Kasumi-1 (cell line): ENCODE measurements at regions not wholly inside any gene's neighbourhood (a gene's known extent, or its start where the extent isn't known, plus 50 kb on each side); places are given as distances from the start of the nearest gene placed in this dataset.

Experiments used
- DNase-seq, 2 experiments: peaks; one replicate each; lab custom pipeline; 2025; lab: John Stamatoyannopoulos, UW

DNA sequence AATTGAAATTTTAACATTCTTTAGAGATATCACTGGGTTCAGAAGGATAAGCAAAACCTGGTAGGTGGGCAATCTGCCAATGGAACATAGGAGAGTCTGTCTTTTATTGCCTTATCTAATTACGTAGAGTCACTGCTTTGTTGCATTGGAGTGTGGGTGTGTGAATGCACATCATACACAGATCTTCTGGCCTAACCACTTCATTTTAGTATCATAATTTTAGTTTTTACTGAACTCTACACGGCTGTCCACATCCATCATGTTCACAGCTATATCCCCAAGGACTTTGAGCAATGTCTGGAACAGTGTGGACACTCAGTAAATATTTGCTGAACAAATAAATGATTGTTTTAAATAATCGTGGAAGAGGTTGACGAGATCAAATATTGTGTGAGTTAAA, 104.6 kb upstream of the AKIRIN2 start:
- no peak for DNase-seq

DNA sequence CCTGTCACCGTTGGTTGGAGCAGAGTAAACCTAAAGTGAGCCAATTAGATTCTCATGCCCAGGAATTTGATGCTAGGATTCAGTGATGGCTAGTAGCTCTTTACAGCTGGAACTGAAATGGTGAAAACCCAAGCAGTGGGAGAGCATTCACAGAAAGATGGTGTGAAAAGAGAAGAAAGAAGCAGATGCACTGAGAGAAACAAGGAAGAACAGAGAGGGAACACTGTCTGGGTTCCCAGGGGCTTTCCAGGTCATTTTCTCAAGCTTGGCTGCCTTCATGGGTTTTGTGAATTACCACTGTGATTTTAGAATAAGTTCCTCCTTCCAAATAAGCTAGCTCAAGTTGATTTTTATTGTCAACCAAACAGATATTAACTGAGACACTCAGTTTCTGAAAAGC, 104.1 kb upstream of the AKIRIN2 start:
- no peak for DNase-seq

DNA sequence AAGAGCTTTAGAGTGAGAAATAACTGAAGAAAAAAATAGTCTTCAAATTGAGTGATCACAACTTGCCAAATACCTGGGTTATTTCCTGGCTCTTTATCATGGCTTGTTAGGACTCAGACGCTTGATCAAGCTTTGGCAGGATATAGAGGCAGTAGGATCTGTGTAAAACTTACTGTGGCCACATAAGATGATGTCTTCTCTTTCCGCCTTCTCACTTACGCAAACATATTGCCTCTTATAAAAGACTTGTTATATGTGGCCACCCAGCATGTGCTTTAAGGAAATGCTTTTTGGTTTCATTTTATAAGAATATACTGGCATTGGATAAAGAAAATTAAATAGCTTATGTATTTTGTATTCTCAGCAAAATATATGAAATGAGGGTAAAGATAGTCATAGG, 101.8 kb upstream of the AKIRIN2 start:
- no peak for DNase-seq

DNA sequence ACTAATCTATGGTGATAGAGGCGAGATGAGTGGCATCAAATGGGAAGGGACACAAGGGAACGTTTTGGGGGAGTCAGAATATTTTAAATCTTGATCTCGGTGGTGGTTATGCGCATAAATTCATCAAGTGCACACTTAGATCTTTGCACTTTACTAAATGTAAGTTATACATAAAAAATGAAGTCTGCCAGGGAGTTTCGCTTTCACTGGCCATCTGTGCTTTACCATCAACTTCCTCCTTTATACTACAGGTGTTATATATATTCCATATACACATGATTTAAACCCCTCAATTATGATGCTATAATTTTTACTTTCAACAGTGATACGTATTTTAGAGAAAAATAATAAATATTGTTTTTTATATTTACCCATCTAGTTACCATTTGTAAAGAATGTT, 97.6 kb upstream of the AKIRIN2 start:
- no peak for DNase-seq

DNA sequence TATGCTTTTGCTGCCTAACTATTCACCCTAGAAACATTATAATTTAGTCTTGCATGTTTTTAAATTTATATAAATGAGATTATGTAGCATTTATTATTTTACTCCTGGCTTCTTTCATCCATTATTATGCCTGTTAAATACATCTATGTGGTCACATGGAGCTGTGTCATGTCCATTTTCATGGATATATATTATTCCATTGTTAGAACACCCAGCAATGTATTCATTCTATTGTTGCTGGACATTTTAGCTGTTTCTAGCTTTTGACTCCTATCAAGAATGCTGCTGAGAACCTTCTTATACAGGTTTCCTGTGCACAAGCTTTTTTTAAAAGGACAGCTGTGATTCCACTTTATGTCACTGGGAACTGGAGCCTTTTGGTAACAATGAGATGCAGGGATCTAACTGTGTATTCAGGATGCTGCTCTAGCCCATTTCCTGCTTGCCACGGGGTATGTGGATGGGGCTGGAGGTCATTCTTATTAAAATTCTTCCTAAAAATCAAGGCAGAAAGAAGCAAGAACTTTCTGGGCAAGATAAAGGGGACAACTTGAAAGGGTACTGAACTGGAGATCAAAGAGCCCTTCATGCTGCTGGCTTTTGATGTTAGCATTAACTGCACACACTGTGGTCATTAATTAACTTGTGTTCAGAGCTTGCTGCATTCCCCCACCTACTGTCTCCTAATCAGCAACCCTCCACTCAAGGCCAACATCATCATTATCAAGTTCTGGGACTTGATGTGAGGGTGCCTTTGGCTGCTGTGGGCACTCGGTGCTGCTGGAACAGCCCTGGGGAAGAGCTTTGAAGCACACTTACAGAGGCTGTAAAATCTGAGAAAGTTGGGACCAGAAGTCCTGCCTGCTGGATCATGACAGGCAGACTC, 96.6 kb upstream of the AKIRIN2 start:
- no peak for DNase-seq

DNA sequence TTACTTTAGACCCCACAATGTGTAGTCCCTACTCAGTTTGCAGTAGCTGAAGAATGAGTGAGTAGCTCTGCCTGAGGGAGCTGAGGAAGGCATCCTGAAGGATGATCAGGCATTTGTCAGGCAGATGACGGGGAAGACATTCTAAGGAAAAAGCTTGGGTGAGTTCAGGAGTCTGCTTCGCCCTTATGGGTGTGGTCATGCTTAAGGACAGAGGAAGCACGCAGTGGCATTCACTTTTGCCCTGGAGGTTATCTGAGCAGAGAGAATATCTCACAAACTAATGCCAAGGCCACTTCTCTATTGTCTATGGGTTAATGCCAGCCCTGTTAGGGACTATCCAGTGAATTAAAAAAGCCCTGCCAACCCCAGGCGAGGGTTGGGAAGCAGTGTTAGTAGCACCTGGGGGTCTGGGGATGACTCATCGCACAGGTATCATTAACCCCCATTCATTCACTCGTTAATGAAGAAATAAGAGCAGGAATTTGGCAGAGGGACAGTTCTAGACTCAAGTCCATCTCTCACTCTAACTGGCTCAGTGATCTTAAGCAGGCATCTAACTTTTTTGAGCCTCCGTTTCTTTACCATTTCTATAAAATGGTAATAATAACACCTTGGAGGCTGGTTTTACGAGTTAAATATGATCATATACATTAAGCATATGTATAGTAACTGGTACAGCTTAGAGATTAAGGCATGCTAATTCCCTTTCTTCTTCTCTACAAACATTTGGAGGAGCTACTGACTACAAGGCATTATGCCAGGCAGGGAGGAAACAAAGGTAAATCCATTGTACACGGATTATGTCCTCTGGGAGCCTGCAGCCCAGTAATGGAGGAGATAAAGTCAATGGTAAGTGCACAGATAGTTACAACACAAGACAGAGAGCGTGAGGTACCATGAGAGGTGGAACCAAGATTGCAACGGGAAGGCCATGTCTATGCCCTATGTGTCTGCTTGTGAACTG, 93.2 kb upstream of the AKIRIN2 start:
- no peak for DNase-seq

DNA sequence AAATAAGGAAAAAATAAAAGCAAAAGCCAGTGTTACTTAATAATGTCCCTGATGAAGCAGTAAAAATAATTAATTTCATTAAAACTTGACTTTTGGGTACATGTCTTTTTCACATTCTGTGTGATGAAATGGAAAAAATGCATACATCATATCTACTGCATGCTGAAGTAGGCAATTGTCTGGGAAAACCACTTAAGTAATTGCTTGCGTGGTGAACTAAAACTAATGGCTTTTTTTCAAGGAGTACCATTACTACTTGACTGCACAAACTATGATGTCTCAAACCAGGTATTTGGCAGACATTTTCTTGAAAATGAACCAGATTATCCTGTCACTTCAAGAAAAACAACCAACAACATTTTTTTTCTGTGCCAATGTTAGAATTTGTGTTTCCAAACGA, 91.3 kb upstream of the AKIRIN2 start:
- no peak for DNase-seq

DNA sequence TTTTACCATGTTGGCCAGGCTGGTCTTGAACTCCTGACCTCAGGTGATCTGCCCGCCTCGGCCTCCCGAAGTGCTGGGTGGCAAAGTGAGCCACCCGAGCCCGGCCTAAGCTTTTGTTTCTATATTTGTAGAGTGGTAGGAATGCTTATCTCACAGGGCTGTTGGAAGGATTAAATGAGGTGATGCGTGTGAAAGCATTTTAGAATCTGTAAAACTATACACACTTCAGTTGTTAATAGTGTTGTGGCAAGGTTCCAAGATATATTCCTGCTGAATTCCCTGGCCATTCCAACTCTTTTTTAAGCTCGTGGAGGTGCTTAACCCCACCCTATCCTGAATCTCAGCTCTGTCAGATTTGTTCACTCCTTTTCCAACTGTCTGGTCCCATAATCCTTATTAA, 89.9 kb upstream of the AKIRIN2 start:
- no peak for DNase-seq

DNA sequence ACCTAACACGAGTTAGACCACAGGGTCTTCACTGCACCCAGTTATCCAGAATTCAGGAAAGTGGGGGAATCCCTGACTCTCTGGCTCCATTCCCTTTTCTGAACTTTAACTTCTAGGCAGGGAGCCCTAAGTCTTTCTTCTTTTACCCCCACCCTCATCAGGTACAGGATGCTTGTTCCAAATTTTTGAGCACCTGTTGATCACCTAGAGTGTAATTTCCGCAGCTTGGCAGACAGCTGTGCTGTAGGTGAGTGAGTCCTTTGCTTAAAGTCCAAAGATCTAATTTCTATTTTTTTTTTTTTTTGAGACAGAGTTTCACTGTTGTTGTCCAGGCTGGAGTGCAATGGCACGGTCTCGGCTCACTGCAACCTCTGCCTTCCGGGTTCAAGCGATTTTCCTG, 89.5 kb upstream of the AKIRIN2 start:
- no peak for DNase-seq

DNA sequence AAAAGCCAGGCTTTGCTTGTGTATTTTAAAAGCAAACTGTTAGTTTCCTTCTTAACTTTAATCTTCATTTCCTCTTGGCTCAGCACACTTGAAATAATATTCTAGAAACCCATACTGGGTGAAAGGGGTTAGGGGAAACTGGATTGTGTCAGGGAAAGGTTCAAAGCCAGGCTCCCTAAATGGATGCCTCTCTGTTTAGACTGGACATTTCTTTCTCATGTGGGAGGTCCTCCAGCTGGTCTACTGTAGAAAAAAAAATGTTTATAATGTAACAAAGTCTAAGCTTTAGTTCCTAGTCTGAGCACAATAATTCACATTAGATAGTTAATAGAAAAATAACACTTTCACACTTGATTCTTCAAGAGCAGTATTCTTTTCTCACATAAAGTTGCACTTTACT, 89.0 kb upstream of the AKIRIN2 start:
- DNase-seq, result no peak

DNA sequence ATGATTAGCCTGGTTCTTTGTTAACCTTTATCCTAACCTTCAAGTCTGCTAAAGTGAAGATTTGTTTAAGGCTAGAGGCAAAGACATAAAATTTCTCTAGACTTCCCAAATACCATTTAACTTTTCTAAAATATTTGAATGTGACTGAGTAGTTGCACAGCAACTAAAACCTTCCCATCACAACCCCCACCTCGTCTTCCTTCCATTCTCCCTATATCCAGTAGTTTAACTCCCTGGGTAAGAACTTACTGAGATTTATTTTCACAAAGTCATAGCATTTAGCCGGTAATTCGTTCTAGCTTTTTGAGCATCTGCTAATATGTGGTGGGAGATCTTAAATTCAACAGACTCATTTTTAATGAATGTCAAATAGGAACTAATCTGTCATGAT, 87.9 kb upstream of the AKIRIN2 start:
- DNase-seq, result no peak

DNA sequence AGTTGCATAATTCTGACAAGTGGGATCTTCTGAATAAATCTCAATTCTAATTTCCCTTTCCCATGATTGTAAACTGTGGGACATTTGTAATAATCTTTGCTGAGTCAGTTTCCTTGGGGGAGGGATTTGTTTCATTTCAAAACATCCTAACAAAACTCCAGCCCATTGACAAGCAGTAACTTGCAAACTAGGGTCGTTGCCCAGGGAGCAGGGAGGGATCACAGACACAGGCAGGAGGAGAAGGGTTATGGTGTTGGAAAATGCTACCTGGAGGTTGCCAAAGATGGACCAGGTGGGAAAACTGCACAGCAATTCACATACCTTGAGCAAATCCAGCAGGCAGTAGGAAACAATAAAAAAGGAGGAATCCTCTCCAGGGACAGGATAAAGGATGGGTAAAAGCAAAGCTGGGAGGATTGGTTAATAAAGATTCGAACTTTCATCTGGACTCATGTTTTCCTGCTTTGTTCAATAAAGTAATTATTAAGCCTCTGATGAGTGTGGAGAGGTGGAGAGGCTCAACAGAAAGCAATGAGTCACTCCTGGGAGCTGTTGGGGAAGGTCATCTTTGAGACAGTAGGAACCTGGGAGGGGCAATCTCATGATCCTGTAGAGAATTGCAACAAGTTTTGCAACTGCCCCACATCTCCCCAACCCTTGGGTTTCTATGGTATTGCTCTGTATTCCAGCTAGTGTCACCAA, 87.3 kb upstream of the AKIRIN2 start:
- no peak for DNase-seq

DNA sequence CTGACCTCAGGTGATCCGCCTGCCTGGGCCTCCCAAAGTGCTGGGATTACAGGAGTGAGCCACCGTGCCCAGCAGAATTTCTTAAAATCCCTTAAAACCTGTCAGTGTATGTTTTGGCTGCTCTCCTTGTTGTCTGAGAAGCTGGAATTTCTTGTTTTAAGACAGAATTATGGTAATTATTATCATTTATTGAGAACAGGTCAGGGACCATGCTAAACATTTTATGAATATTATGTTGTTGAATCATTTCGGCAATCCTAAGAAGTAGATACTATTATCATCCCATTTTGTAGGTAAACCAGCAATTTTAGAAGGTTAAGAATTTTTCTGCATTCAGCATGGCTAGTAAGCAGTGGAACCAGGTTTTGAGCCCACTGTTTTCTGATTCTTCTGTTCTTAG, 86.1 kb upstream of the AKIRIN2 start:
- no peak for DNase-seq

DNA sequence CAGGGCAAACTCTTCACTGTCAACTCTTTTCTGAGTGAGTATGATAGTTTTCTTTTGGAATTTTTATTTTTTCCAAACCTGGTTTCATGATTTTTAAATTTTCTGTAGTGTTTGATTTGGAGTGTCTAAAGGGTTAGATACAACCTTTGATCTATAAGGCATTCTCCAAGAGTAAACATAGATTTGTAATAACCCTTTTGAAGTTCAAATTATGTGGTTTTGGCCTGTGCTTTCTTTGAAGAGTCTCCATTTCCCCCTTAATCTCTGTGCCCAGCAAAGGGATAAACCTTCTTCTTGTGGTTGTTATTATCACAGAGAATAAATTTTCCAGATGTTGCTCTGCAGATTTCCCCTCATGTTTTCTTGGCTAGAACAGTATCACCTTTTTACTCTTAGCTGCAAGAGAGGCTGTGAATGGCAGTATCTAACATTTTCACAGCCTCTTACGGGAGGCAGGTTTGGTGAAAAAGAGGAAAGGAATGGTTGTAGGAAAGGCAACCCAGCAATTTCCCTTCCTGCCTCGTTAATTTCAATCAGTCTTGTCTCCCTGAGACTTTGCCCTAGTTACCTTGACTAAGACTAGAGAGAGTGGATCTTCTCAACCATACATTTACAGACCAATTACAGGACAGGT, 83.3 kb upstream of the AKIRIN2 start:
- DNase-seq, result no peak

DNA sequence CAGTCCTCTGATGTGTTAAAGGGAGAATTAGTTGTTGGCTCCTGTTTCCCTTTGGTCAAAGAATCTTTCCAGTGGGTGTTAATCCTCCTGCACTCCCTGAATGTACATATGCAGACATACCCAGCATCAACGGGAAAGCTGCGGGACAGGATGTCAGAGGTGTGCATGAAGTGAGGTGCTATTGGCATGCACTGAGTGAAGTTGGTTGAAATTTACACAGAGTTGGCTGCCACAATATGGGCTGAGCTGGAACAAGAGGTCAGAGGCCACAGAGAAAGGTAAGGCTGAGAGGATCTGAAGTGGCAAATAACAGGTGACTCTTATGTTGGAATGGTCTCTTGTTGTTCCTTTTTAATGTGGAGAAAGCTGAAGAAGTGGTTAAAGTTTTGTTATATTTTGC, 82.7 kb upstream of the AKIRIN2 start:
- DNase-seq, result no peak

DNA sequence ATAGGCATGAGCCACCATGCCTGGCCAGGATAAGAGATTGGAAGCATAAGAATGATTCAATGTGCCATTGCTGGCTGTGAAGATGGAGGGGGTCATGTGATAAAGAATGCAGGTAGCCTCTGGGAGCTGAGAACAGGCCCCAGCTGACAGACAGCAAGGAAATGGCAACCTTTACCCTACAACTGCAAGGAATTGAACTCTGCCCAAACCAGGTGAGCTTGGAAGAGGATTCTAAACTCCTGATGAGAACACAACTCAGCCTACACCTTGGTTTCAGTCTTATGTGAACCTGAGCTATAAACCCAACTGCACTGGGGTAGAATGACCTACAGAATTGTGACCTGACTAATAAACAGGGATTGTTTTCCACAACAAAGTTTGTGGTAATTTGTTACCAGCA, 82.0 kb upstream of the AKIRIN2 start:
- DNase-seq, result no peak

DNA sequence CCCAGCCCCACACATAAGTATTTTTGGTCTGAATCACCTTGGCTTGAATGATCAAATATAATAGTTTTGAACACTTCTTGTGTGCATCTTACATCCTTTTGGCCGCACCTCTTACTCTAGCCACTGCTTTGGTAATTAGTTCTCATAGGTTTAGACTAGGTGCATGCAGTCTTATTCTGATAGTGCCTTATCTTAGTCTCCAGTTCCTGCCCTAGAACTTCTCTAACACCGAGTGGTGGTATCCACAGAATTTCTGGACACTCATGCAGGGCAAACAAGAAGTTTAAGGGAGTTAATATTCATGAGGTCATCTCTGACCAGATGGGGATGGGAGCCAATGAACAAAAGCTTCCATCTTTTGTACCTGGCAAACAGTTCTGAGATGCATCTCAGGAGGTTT, 77.5 kb upstream of the AKIRIN2 start:
- DNase-seq, result no peak

DNA sequence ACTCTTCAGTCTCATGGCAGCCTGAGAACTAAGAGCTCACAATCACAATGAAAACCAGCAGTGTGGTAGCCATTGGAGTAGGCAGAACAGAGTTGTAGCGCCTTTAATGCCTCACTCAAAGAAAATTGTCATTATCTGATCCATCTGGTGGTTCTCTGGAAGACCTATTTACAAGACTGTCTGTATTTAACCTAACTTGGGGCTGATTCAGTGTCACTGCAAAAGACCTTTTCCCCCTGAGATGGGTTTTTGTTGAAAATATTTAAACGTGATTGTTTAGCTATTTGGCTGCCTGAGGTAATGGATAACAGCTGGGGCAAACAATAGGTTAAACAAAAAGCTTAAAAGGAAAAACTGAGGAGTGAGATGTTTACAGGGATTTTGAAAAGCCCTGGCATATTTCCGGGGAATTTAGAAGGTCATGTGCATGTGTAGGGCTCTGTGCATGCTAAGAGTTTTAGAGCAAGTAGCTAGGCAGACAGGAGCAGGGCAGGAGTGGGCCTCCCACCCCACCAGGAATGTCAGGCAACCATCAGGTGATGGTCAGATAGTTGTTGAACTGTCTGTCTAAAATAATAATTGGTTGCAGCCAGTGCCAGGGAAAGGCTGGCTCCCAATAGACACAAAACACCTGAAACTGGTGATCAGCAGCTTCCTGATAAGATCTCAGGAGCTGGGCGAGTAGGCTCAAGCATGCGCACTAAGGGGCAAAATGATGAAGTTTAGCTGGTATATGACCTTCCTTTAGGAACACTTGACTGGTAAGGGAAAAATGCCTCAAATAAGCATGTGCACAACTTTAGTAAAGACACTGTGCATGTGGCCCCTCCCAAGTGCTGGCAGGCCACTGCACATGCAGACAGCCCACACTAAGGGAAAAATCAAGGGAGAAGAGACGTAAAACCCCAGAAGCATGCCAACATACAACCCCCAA, 70.8 kb upstream of the AKIRIN2 start:
- DNase-seq, result no peak

DNA sequence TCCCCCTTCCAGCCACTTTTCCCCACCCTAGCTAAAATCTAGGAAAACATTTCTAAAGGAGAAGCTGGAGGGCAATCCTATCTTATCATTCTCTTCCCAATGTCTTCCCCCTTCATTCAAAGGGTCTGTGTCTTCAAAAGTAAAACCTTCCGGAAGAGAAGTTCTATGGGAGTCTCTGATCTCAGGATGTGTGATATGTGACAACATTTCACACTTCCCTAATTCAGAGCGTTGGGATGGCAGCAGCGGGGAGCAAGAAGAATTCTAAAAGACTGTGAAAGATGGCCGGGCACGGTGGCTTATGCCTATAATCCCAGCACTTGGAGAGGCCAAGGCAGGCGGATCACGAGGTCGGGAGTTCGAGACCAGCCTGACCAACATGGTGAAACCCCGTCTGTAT, 65.4 kb upstream of the AKIRIN2 start:
- DNase-seq, result no peak

DNA sequence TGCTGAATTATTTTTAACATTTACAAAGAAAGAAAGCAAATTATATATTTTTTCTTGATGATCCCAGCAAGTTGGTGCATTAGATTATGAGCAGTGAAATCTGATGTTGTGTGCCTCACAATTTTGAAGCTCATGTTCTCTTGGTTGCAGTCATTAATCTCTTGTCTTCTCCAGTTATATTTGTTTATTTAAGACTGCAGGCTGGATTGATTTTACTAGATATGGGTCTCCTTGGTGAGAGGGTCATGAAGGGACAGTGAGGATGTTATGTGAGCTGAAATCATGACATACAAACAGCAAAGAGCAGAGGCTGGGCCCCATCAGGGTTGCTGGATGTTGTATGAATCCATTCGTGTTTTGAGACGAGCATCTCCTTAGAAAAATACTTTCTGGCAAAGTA, 64.2 kb upstream of the AKIRIN2 start:
- no peak for DNase-seq

DNA sequence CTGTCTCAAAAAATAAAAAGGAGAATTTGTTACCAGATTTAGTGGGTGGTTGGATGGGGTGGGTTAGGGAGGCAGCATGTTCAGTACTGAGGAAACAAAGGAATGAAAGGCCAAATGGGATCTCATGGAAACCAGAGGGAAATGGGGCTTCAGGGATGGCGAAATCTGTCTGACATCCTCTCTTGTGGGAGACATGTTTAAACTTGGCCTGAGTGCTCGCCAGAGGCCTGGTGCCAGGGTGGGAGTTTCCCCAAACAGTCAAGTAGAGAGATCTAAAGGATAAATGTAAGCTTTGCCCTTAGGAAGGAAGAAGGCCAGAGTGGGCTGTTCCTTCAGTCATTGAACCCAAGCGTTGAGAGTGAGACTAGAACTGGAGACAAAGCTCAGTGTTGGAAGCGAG, 61.9 kb upstream of the AKIRIN2 start:
- no peak for DNase-seq
